CD1c-positive myeloid dendritic cell (primary cell): ENCODE measurements at regions not wholly inside any gene's neighbourhood (a gene's known extent, or its start where the extent isn't known, plus 50 kb on each side); places are given as distances from the start of the nearest gene placed in this dataset.

Experiments used
- DNase-seq: peaks from one replicate; pipeline ENCODE4 v3.0.0-alpha.2; 2016; ENCODE audit errors: extremely low spot score

DNA sequence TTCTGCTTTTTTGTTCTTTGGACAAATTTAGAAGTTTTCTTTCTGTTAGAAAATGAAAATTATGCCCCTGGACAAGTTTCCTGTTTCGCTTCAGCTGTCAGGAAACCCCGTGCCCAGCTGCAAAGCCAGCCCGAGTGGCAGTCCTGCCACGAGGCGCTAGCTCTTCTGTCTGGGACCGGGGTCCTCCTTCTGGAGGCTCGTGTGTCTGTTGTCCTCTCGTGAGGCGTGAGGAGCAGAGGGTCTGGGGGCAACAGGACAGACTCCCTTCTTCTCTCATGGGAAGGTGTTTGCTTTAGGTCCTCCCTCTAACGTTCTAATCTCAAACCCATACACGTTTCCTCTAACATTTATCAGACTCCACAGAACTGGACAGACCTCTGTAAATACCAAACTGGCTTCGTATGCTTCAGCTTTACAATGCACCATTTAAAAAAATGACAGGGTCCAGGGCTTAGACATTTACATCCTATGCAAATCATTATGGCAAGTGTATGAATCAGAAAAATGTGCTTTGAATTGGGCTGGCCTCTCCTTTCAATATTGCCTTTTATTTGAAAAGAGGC is 184.5 kb upstream of the SHH start:
- DNase-seq: no peak

DNA sequence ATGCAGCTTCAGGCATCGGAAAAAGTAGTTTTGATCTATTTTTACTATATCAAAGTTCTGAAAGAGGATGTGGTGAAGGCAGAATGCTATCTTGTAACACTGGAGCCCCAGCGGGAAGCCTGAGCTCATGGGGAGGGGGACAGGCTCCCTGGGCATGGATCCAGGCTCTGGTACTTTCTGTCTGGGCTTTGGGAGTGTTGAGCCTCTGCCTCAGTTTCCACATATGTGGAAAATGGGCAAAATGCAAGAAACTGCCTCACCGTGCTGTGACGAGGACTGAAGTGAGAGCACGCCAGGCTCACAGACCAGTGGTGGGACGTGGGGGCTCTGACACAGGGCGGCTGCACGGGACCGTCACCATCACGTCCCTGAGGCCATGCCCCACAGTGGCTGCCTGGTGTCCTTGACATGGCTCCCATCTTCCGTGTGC is 182.9 kb upstream of the SHH start:
- DNase-seq: no peak

GRCh38 chr7:155994279-155994811 is 182.1 kb upstream of the SHH start:
- DNase-seq: no peak

DNA sequence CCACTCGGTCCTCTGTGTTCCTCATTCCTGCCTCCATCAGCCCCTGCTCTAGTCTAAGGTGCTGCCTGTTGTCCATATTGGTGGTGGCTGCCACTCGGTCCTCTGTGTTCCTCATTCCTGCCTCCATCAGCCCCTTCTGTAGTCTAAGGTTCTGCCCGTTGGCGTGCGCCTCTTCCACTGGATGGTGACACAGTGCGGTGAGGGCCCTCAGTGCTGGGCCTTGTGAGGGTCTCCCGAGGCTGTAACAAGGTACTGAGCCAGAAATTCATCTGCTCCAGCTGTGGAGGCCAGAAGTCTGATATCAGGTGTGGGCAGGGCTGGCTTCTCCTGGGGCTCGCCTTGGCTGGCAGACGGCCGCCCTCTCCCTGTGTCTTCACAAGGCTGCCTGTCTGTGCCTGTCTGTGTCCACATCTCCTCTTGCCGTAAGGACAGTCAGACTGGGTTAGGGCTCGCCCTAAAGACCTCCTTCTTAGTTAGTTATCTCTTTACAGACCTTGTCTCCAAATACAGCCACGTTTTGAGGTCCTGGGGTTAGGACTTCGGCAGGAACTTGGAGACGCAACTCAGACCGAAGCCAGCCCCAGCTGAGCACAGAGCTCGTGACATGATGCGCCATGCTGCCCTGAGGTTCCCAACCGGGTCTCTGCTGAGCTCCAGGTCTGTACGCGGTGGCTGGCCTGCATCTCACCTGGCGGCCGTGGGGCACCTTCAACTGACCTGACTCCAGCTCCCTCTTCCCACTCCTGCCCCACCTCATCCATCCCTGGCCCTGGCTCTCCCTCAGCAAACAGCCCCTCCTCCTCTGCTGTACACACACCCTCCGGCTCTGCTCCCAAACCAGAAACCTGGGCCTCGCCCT is 181.4 kb upstream of the SHH start:
- DNase-seq: no peak

DNA sequence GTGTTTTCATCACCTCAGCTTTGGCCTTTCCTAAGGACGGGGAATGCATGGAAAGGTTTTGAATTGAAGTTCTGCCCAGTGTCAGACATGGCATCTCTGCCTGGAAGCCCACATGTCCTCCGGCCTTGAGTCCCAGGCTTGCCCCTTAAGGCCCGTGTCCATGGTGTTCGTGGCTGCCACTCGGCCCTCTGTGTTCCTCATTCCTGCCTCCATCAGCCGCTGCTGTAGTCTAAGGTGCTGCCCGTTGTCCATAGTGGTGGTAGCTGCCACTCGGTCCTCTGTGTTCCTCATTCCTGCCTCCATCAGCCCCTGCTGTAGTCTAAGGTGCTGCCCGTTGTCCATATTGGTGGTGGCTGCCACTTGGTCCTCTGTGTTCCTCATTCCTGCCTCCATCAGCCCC is 180.7 kb upstream of the SHH start:
- no peak for DNase-seq

GRCh38 chr7:155992538-155992937 is 180.3 kb upstream of the SHH start:
- DNase-seq: no peak

- DNase-seq: no peak
Measured at GRCh38 chr7:155992107-155992506, 179.8 kb upstream of the SHH start.

DNA sequence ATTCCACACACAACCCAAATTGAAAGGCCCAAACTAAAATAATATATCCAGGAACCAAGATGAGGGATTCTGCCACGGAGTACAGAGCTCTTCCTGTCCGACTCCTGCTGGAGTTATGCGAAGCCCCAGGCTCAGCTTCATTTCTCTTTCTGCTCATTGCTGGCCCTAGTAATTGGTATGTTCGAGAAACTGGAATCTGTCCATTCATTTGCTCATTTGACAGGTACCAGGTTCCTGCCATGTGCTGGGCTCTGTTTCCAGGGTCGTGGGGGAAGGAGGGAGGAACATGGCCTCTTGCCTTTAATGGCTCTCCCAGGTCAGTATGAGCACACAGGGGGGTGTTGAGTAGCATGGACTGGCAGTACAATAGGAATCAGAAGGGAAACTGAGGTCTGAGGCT is 179.2 kb upstream of the SHH start:
- DNase-seq: no peak

DNA sequence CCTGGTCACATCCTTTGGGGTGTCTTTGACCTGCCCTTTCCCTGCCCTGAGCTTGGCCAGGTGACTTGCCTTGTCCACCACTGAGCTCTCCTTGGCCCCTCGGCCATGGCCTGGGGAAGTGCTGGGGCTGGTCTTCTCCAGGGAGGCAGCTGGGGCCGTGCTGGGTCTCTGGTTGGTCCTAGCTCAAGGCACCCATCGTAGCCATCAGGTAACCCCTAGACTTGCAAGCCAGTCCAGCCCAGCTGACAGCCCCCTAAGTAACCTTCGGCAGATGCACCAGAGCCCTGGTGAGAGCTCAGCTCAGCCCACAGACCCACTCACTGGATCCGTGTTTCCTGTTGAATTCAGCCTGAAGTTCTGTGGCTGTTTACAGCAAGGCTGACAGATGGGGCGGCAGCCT is 176.2 kb upstream of the SHH start:
- DNase-seq: no peak

DNA sequence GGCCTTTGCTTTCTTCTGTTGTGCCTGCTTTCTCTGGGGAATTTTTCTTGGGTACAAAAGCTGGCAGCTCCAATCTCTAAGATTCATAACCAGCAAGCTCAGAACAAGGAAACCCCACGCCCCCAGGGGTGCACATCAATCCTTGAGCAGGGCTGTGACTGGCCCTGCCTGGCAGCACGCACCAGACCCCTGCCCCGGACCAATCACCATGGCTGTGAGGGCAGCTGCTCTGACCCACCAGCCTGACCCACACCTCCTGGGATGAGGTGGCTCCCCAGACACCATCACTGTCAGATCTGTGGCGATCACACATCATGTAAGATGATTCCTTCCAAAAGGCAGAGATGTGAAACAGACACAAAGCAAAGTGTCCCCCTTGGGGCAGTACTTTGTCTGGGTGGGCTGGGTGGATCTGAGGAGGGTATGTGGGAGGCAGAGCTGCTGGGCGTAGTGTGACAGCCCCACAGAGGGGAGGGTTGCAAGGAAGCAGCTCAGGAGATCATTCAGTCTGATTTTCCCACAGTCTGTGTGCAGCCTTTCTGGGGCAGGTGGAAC is 175.5 kb upstream of the SHH start:
- DNase-seq: no peak

DNA sequence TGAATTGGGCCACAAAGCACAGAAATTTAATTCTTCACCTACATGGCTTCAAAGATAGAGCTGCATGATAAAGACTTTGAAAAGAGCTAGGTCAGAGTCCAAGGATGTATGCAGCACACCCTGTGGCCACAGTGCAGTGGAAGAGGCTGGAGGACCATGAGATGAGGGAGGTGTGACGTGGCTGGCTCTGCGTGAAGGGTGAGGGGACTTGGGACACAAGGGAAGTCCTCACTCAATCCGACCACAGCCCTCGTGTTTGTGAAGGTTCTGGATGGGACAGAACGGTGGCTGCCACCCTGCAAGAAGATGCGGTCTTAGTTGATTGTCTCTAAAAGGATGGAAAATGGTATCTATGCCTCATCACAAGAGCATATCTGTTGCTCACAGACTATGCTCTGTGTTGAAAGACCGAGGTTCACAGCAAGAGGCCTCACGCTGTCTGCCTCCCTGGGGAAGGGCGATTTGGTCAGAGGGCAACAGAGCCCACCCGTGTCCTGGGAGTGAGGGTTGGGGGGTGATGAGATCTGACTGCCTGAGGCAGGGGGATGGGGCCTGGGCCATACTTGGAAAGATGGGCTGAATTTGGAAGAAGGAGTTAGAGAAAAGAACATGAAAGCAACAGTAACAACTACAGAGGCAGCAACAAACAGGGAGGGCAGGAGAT is 174.4 kb upstream of the SHH start:
- no peak for DNase-seq

DNA sequence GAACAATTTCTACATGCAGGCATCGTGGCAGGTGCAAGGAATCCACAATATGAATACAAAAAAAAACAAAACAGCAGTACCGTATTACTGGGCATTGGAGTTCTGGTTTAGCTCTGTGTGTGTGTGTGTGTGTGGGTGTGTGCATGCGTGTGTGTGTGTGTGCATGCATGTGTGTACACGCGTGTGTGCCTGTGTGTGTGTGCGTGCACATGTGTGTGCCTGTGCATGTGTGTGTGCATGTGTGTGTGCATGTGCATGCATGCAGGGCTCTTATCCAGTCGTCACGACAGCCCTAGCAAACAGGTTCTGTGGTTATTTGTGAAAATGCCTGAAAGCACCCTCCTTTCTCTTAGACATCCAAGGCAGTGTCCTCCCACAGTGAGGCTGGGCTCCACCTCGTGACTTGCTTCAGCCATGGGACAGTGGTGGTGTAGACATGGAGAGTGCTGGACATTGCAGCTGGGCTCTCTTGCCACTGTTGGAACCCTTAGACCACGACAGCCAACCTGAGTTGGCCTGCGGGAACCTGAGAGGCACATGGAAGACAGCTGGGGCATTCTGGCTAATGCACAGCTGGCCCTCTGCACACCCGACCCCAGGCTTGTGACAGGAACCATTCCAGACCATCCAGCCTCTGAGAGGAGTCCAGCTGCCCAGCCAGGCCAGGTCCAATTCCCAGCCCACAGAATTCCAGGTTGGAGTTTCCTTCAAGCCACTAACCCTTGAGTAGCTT is 173.4 kb upstream of the SHH start:
- DNase-seq: no peak

GRCh38 chr7:155984609-155985405 is 172.5 kb upstream of the SHH start:
- no peak for DNase-seq

GRCh38 chr7:155984028-155984580 is 171.8 kb upstream of the SHH start:
- no peak for DNase-seq

- DNase-seq: no peak
Measured at GRCh38 chr7:155983176-155983815, 171.0 kb upstream of the SHH start.

- DNase-seq: no peak
Measured at GRCh38 chr7:155981703-155982102, 169.4 kb upstream of the SHH start.

DNA sequence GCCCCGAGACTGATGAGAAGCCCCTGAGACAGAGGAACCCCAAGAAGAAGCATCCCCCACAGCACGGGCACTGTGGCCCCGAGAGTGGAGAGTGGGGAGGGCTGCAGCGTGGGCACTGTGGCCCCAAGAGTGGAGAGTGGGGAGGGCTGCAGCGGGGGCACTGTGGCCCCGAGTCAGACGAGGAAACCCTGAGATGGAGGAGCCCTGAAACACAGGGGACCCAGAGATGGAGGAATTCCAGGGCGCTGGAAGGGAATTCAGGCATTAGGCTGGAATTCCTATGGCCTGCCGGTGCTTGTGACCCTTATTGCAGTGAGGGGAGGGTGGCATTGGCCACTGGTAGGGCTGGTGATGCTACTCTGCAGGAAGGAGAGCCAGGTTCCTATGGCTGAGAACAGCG is 168.6 kb upstream of the SHH start:
- DNase-seq: no peak

GRCh38 chr7:155979994-155980393 is 167.7 kb upstream of the SHH start:
- no peak for DNase-seq

DNA sequence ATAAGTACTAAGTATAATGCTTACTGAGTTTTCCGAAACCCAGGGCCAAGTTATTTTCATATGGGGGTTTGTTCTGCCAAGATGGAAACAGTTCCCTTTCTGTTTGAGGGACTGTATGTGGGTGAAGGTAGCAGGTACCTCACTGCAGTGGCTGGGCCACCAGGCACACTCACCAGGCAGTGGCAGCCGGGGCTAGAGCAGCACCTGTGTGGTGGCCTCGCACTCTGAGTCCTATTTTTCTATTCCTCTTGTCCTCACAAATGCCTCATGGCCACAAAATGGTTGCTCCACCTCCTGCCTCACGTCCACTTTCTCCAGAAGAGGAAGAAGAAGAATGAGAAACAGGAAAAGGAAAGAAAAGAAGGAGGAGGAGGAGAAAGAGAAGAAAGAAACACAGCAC is 167.3 kb upstream of the SHH start:
- no peak for DNase-seq

DNA sequence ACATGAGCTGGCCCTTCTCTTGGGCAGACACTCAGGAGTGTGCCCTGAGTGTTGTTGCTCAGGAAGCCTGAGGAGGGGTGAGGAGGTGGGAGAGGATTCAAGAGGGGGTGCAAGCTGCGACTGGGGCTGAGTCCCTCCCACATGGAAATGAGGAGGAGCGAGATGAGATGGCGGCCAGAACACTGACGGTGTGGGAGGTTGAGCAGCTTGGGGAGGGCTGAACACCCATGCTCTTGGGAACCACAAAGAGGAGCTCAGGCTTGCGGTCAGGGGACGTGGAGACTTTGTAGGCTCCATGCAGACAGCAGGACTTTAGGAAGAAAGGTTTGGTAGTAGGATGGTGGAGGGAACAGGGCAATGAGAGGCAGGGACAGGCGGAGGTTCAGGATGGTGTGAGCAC is 163.2 kb upstream of the SHH start:
- no peak for DNase-seq
